ENCODE measurements at regions not wholly inside any gene's neighbourhood (a gene's known extent, or its start where the extent isn't known, plus 50 kb on each side); places are given as distances from the start of the nearest gene placed in this dataset.

GRCh38 chr2:83941886-83942285 is 517.2 kb downstream of the SUCLG1 start:
- TF ChIP-seq POLR2A (IDR thresholded peaks at IDR 0.05; ENCODE audit: low read length), result no peak
- TF ChIP-seq GATA1 (IDR thresholded peaks at IDR 0.05; ENCODE audit: low read depth, low read length), result no peak
